Hematopoietic multipotent progenitor cell treated with erythropoietin and hydrocortisone succinate and interleukin-3 and kit ligand, for 17 days (in vitro differentiated cells): ENCODE measurements at regions not wholly inside any gene's neighbourhood (a gene's known extent, or its start where the extent isn't known, plus 50 kb on each side); places are given as distances from the start of the nearest gene placed in this dataset.

ENCODE experiments used
- DNase-seq: peaks from one replicate; pipeline ENCODE4 v3.0.0-alpha.2; 2015; ENCODE audit warnings: low spot score

DNA sequence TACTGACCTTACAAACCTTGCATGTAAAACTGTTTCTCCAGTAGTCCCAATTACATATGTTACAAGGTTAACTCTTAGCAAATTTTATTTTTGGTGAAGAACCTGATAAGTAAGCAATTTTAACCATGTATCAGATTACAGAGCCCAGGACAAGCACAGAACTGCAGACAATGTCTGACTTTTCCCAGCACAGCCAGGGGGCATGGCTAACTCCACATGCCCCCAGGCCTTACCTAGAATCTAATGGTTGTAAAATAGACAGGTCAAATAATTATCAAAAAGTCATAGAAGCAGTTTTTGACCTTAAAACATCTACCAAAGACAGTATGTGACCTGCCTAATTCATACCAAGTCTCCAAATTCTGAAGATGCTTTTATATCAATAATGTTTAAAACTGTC lies 364.1 kb downstream of the FOXO1 start:
- no peak for DNase-seq

DNA sequence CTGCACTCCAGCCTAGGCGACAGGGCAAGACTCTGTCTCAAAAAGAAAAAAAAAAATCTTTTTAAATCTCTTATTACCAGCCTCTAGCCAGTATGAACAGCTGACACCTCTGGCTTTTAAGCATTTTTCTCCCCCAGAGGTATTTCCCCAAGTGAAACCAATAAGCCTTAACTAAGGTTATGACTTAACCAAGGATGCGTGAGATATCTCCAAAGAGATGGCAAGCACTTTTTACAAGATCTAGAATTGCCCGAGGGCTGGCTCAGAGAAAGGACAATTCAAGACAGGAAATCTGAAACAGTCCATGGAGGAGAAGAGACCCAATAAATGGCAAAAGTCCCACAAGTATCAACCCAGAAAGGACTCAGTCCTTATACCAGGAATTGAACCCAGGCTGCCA lies 362.1 kb downstream of the FOXO1 start:
- no peak for DNase-seq

GRCh38 chr13:40306817-40307216 lies 359.6 kb downstream of the FOXO1 start:
- DNase-seq = no peak

- DNase-seq = no peak
These were observed 356.6 kb downstream of the FOXO1 start for GRCh38 chr13:40309881-40310280.

DNA sequence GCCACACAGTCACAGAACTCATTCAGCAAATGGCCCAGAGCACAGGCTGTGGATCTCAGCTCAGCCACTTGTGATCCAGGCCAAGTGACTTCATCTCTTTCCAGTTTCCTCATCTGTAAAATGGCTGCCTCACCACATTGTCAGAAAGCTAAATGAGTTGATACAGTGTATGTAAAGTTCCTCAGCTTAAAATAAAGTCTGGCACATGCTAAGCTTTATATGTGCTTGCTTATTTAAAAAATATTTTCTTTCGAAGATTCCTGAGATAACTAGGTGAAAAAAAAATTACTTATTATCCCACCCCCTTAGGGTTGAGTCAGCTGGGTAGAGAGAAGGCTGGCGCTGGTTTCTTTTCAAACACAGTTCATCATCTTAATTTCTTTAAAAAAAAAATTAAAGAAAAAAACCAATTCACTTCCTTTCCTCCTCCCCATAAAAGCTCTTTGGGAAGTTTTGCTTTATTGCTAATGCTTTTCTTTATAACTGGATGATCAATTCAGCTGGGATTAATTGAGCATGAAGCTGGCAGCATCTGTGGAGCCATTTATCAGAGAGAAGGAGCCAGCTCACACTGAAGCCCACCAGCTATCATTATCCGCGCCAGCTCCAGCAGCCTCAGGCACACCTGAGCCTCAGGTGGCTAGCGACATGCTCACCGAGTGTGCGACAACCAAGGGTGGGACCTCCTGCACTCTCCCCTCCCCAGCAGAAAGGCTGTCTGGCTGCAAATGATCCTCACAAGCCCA lies 354.9 kb downstream of the FOXO1 start:
- DNase-seq = no peak

GRCh38 chr13:40313269-40314200 lies 352.9 kb downstream of the FOXO1 start:
- DNase-seq = no peak

DNA sequence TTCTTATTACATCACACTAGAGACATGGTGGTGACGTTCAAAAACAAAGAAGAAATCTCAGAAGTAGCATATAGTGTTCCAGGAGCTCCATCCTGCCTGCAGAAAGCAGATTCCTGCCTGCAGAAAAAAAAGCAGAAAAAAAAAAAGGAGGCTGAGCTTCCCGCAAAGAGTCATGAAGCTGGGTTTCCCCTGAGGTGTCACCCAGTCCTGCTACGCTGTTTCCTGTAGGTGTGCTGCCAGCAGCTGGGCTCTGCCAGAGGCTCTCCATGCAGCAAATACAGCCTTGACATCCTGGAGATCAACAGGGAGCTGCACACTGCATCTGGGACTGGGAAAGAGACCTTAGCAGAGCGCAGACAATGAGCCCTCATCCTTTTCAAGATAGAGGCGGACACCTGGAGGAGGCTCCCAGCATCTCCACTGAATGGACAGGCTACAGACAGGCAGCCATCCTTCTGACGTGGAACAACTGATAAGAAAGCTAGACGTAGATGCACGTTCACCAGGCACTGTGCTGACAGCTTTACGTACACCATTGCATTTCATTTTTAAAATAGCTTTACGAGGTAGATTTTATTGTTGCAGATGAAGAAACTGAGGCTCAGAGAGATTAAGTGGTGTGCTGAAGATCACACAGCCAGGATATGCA lies 350.9 kb downstream of the FOXO1 start:
- DNase-seq = no peak

DNA sequence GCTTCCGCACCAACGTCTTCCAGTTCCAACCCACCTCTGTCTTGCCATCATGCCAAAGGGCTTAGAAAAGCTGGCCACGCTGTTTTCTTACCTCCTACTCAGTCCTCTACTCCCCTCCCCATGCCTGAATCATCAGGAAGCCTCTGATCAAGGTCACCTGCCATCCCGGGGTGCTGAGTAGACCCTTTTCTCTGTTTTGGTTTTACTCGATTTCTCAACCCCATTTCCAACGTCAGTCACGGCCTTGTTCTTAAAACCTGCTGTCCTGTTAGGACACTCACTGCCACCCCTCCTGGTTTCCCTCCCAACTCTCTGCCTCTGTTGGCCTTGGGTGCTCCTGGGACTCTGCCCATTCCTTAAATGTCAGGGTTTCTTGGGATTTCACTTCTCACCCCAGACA lies 350.1 kb downstream of the FOXO1 start:
- DNase-seq = no peak

GRCh38 chr13:40317980-40318327 lies 348.5 kb downstream of the FOXO1 start:
- no peak for DNase-seq

- DNase-seq = peak; percentile 25
These were observed 348.1 kb downstream of the FOXO1 start for GRCh38 chr13:40318366-40318765.

DNA sequence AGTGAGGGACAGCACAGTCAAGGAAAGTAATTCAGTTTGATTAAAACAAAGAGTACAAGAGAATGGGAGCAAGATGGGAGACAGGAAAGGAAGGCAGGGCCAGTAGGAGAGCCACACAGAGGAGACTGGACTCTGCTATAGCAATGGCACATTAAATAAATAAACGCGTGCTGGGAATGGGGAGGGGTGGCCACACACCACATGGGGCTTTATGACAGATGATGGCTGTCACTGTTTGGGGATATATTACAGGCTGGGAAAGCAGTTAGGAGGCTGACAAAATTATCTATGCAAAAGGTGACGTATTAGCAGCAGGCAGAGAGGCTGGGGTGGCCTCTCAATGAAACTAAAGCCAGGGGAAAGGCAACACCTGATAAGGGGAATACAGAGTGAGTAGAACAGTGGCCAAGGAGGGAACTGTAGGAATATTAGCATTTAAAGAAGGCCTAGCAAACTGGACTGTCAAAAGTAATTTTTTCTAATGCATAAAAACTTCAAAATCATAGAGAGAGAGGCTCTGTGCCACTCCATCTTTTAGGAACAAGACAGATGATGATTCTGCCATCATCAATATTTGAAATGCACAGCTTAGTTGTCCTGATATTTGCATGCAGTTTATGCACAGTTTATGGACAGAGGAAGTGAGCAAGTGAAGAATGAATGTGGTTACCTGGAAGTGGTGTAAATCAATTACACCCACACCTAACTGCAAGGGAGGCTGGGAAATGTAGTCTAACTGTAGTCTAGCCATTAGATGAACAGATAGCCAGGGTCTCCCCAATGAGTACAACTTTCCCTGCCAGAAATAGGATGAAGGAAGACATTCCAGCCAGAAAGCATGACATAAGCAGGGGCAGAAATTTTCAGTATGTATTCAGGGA lies 346.5 kb downstream of the FOXO1 start:
- DNase-seq = no peak

DNA sequence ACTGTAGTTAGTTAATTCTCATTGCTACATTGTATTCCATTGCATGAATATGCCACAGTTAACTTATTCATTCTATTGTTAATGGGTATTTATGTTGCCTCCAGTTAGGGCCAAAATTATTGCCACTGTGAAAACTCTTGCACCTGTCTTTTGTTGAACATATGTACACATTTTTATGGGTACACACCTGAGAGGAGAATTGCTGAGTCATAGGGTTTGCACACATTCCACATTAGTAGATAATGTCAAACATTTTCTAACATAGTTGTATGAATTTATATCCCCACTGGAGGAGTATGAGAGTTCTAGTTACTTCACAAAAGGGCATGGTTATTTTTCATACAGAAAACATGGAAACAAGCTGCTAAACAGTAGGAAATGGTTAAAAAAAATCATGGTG lies 338.4 kb downstream of the FOXO1 start:
- no peak for DNase-seq

DNA sequence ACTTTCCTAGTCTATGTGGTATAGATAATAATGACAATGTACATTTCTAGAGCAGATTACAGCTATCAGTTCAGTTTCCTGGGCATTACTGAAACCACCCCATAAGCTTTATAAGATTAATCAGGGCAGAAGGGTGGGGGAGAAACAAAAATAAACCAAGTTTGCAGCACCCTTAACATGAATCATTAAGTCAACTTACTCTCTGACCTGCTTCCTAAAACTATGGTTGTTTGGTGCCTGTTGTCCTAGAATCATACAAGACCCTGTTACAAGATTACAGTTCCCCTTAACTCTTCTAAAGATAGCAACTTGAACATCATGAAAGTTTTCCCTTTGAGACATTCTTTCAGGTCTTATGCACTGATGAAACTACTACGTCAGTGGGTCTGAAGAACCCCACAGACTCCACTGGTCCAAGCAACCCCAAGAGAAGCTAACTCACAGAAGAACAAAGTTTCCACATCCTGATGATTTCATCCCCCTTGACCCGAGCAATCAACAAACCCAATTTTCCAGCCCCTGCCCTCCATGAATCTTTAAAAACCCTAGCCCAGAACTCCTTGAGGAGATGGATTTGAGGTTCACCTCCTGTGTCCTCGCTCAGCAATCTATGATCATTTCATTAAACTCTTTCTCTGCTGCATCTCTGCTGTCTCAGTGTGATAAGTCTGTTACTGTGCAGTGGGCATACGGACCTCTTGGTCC lies 336.5 kb downstream of the FOXO1 start:
- no peak for DNase-seq

DNA sequence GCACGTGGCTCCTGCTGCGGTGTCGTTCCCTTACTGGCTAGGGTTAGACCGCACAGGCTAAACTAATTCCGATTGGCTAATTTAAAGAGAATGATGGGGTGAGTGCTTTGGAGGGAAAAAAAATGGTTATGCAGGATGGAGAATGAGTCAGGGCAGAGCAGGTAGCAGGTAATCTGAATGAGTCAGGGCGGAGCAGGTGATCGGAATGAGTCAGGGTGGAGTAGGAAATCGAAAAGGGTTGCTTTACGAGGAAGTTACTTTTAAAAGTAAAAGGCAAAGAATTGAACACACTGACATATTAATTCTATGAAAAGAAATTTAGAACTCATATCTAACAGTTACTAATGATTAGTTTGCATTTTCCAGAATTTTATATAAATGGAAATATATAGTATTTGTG lies 335.5 kb downstream of the FOXO1 start:
- no peak for DNase-seq

GRCh38 chr13:40331802-40332201 lies 334.6 kb downstream of the FOXO1 start:
- DNase-seq = no peak

GRCh38 chr13:40333226-40333625 lies 333.2 kb downstream of the FOXO1 start:
- peak; percentile 32 for DNase-seq

DNA sequence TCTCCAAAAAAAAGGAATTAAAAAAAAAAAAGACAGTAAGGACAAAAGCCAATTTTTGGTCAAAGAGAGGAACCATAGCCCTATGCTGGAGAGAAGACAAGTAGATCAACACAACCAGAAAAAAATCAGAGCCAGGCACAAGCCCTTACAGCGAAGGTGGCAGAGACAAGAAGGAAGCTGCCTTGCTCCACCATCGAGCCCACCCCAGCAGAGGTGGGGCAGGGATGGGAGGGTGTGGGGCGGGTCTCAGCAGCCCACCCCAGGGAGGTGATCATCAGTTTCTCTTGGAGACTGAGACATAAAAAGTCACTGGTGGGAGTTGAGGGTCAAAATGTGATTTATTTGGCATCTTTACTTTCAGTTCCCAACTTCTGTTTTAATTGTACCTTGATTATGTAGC lies 332.4 kb downstream of the FOXO1 start:
- no peak for DNase-seq

GRCh38 chr13:40334616-40335015 lies 331.8 kb downstream of the FOXO1 start:
- DNase-seq = no peak

DNA sequence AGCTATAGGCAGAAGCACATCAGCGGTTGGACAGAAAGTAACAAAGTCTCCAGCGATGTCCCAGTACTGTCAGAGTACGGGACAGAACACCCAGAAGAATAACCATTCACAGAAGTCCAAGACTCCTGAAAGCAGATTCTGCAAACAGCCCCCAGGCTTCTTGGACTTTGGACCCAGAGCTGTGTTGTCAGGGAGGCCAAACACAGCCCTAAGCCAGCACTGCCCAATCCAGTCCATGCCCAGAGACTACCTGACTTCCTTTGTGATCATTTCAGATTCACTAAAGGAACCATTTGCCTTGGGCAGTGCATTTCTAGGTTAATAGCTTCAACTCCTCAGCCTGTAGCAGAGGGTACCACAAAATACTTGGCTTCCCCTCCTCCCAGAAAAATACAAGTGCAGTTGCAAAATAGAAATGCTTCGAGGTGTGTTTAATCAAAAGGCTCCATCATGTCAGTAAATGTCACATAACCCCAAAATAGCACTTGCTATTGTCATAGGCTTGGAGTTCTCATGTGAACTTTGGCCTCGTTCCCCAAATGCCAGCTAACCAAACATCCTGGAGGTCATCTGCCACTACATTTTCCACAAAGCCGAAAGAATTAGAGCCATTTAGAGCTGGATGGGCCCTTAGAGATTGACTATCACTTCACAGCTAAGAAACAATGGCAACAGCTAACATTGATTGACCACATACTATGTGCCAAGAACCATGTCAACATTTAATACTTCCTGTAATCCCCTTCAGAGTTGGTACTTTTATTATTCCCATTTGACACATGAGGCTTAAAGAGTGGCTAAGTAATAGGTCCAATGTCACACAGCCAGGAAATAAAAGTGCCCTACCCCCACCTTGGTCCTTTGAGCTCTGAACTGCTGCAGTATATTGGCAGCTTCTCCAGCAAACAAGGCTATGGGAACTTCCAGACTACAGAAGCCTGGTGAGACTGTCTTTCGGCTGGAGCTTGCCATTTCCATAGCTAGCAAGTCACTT lies 329.9 kb downstream of the FOXO1 start:
- DNase-seq = no peak

GRCh38 chr13:40337651-40338050 lies 328.8 kb downstream of the FOXO1 start:
- no peak for DNase-seq
